A673 (cell line): ENCODE measurements at regions not wholly inside any gene's neighbourhood (a gene's known extent, or its start where the extent isn't known, plus 50 kb on each side); places are given as distances from the start of the nearest gene placed in this dataset.

Source experiments
- CTCF ChIP-seq: fragments of 300-800, 200-600 bp; sonication (generic); conservative IDR thresholded peaks from 2 replicates; pipeline ENCODE4 v1.5.1; 2017; ENCODE audit warnings: low read depth, mild to moderate bottlenecking, antibody characterized with exemption, low read length, moderate library complexity, mixed read lengths
- EZH2 ChIP-seq: fragments of 200-600 bp; sonication (generic); IDR thresholded peaks from 2 replicates; pipeline ENCODE4 v1.6.1; 2017; ENCODE audit warnings: borderline replicate concordance, low read depth, mild to moderate bottlenecking, mixed read lengths, antibody characterized with exemption, low read length; ENCODE audit not compliant: poor library complexity, severe bottlenecking

GRCh38 chr9:115357821-115358220 lies 239.9 kb upstream of the TNC start:
- TF ChIP-seq CTCF = no peak
- no peak for TF ChIP-seq EZH2
